ENCODE measurements at regions not wholly inside any gene's neighbourhood (a gene's known extent, or its start where the extent isn't known, plus 50 kb on each side); places are given as distances from the start of the nearest gene placed in this dataset.
"Not testable (repeated sequence)": the region's sequence is repeated elsewhere in the genome, so short reads cannot be mapped to it uniquely, and the experiment has no call there.

DNA sequence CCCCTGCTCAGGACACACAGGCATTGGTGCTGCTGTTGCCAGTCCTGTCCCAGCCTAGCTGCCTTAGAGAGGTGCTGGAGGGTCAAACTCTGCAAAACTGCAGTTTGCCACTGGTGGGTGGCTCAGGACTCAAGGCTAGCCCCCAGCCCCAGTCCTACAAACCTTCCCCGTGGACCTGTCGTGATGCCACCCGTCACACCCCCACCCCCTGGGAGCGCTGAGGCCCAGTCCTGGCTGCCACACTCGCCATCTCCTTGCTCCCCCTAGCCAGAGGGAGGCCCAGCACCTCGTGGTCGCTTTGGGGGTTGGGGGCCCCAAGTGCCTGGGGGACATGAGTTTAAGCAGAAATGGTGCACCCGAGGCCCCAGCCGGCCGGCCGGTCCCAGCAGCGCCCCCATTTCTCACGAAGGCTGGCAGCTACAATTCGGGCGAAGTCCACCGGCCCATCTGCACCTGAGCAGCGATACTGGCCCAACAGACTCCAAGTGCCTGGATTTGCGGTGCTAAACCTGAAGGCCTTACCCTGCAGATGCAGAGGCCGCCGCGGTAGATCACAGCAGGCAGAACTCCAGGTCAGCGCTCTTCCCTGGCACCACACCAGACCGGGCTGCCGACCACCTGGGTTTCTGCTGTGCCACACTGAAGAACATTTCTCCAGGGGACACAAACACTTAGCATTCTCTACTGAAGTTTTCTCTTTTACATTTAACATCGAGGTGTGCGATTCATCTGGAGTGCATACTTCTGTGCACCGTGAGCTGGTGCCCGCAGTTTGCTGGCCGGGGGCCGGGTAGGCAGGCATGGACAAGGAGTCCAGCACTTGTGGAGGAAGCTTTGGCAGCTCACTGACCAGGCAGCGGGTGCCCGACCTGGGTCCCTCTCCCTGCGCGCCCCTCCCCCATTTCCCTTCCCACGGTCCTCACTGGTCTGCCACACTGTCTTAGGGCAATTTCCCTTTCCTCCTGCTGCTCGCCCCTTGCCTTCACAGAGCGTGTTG lies 130.0 kb downstream of the KCNJ12 start:
- TF ChIP-seq Cebpa-rat (IDR thresholded peaks at IDR 0.05) = no peak

DNA sequence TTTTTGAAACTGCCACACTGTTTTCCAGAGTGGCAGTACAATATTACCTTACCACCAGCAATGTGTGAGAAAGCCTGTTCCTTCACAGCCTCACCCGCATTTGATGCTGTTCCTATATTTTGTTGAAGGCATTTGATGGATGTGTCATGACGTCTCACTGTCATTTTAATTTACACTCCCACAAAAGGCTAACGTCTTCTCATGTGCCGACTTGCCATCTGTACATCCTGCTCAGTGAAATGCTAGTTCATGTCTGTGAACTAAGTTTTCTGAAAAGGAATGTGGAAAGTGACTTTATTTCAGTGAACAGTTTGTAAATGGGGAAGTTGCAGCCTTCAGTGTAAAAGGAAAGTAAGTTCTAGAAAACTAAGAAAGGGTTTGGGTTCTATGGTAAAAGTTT lies 131.6 kb downstream of the KCNJ12 start:
- Histone ChIP-seq H3K27me3 (peaks cover 22% of the 10 kb centered on the region), H3K4me1 (peaks cover 42% of the 10 kb centered on the region), H3K4me2 (peak overlapping the region; percentile 76)
- H3K27ac ChIP-seq, H3K4me3 ChIP-seq, H3K36me3 ChIP-seq, H3K9me3 ChIP-seq, H3K9ac ChIP-seq, H4K20me1 ChIP-seq: not testable (repeated sequence)

More for the DNA sequence above, 130.0 kb downstream of the KCNJ12 start:
- Histone ChIP-seq H4K20me1 (no peaks in the 10 kb centered on the region), H3K36me3 (no peaks in the 10 kb centered on the region), H3K4me3 (no peak overlapping the region), H3K4me2 (peak overlapping the region; percentile 76; the same call in 1 of the 2 replicates), H3K4me1 (peaks cover 32% of the 10 kb centered on the region), H3K9me3 (no peaks in the 10 kb centered on the region), H3K9ac (no peak overlapping the region), H3K27ac (no peak overlapping the region), H3K27me3 (peaks cover 11% of the 10 kb centered on the region)

DNA sequence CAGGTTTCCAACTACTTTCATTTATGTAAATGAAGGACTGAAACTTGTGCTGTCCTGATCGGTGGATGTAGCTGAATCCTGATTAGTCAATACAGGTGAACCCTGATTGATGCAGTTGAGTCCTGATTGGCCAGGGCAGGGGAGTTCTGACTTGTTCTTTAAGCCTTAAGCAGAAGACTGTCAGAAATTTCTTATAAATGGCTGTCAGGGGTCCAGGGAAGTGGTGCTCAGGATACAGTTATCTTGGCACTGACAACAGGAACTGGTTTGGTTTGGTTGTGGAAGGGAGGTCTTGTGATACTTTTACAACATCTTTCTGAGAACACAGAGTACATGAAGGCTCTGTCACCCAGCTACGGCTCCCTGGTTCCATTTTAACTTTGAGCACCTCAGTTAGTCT lies 132.1 kb downstream of the KCNJ12 start:
- no peaks in the 10 kb centered on the region for H4K20me1 ChIP-seq
- no peaks in the 10 kb centered on the region for H3K36me3 ChIP-seq
- no peak overlapping the region for H3K27ac ChIP-seq
- H3K9ac ChIP-seq = no peak overlapping the region
- H3K4me3 ChIP-seq = no peak overlapping the region
- peak overlapping the region; percentile 76 for H3K4me2 ChIP-seq
- no peak for TF ChIP-seq Cebpa-rat (IDR thresholded peaks at IDR 0.05)
- H3K4me1 ChIP-seq = peaks cover 43% of the 10 kb centered on the region
- H3K9me3 ChIP-seq = no peaks in the 10 kb centered on the region
- peaks cover 22% of the 10 kb centered on the region for H3K27me3 ChIP-seq

DNA sequence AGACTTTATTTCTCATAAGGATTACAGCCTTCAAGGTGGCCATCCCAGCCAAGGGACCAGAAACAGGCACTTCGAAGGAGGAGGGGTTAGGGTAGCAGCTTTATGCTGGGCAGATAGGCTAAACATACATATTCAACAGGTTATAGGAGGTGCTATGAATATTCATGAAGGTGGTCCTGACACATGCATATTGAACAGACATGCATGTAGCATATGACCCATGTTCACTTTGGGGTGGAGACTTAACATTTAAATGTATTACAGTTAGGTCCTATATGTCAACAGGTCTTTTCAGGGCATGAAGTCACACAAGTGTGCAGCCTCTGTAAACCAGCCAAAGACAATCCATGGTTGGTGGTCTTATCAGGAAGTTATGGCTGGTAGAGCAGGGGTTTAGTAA lies 133.2 kb downstream of the KCNJ12 start:
- not testable (repeated sequence) for H3K4me3 ChIP-seq, H4K20me1 ChIP-seq, H3K9ac ChIP-seq, H3K4me2 ChIP-seq, H3K9me3 ChIP-seq, H3K36me3 ChIP-seq, H3K27ac ChIP-seq
- Histone ChIP-seq H3K4me1 (peaks cover 43% of the 10 kb centered on the region), H3K27me3 (peaks cover 22% of the 10 kb centered on the region)

DNA sequence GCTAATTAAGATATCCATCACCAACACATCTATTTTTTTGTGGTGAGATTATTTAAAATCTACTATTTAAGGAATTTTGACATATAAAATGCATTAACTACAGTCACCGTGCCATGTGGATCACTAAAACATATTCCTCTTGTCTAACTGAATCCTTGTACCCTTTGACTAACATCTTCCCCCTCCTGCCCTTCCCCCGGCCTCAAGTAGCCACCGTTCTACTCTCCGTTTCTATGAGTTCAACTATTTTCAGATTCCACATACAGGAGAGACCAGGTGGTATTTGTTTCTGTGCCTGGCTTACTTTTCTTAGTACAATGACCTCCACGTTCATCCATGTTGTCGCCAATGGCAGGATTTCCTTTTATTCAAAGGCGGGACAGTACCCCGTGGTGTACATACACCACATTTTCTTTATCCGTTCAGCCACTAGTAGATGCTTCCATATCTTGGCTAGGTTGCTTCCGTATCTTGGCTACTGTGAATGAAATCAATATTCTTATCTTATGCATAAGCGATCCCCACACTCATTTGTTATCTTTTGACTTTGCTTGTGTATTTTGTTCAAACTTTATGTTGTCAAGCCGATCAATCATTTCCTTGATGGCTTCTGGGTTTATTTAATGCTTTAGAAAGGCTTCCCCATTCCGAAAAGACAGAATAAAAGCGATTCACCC lies 134.7 kb downstream of the KCNJ12 start:
- peaks cover 22% of the 10 kb centered on the region for H3K27me3 ChIP-seq
- no peaks in the 10 kb centered on the region for H4K20me1 ChIP-seq
- peak overlapping the region; percentile 74 for H3K9ac ChIP-seq
- TF ChIP-seq Cebpa-rat (IDR thresholded peaks at IDR 0.05) = no peak
- peak overlapping the region; percentile 68 for H3K4me3 ChIP-seq
- H3K27ac ChIP-seq = 0 out of 2 replicates have a peak overlapping the region, but pooled peaks have one; percentile 42
- H3K4me1 ChIP-seq = peaks cover 43% of the 10 kb centered on the region
- no peaks in the 10 kb centered on the region for H3K36me3 ChIP-seq
- H3K4me2 ChIP-seq = peak overlapping the region; percentile 98
- no peaks in the 10 kb centered on the region for H3K9me3 ChIP-seq

DNA sequence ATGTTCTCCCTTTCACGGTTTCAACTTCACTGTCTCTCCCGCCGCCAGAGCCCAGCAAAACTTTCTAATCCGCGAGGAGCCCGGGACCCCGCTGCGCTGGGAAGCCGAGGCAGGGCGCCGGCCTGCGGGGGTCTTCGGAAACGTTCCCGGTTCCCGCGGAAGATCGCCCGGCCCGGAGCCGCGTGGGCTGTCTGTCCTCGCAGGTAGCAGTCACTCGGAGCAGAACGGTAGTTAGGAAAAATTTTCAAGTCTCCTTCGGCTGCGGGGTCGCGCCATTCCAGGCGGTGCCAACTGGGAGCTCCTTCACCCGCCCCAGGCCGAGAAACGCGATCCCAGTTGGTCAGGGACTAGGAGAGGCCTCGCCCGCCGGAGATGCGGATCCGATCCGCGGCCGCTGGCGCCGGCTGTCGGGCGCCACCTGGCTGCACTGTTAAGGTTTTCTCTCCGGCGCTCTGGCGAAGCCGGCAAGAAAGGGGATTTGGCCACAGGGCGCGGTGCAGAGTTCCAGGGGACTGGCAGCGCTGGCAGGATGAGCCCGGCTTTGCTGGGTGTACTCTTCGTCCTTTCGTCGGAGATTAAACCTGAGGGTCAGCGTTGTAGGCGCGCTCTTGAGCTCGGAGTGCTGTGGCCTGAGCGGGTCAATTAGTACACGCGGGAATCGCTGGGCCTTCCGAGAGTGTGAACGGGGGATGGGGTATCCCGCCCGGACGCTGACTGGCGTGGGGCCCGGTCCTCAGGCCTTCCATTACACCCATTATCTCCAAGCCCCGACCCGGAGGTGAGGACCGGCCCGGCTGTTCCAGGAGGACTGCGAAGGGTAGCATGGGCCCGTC lies 135.4 kb downstream of the KCNJ12 start:
- Histone ChIP-seq H3K4me3 (peak overlapping the region; percentile 68), H3K27ac (0 out of 2 replicates have a peak overlapping the region, but pooled peaks have one; percentile 42), H3K36me3 (no peaks in the 10 kb centered on the region), H3K9me3 (no peaks in the 10 kb centered on the region), H3K9ac (peak overlapping the region; percentile 74), H4K20me1 (no peaks in the 10 kb centered on the region), H3K4me2 (peak overlapping the region; percentile 98), H3K27me3 (peaks cover 22% of the 10 kb centered on the region), H3K4me1 (peaks cover 41% of the 10 kb centered on the region)
- TF ChIP-seq Cebpa-rat (IDR thresholded peaks at IDR 0.05) = no peak

DNA sequence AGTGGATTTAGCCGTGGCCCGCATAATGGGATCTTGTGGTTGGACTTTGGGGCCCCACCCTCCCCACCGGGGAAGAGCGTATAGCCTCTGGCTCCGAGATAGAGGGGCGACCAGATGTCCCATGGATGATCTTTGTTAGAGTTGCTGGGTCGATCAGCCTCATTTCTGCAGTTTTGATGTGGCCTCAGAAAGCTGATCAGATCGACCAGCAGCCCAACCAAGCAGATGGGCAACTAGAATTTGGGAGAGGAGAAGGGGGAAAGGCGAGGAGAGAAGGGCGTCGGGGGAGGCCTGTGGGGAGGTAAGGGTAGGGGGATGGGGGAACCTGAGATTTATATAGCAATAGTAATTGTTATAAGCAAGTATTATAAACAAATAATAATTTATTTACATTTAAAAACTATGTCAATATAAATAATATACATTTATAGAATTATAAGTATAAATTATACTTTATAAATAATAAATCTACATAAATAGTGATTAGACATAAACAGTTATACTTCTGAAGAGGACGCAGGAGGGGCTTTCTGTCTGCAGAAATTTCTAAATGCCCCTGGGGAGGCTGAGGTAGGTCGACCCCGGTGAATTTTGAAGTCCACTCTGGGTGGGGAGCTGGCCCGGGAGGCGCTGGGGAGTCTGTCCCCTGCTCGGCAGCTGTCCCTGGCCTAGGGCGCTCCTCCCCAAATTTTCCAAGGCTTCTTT lies 136.3 kb downstream of the KCNJ12 start:
- peak overlapping the region; percentile 47; the same call in 1 of the 2 replicates for H3K4me3 ChIP-seq
- H3K4me2 ChIP-seq = peak overlapping the region; percentile 98
- H3K9me3 ChIP-seq = no peaks in the 10 kb centered on the region

DNA sequence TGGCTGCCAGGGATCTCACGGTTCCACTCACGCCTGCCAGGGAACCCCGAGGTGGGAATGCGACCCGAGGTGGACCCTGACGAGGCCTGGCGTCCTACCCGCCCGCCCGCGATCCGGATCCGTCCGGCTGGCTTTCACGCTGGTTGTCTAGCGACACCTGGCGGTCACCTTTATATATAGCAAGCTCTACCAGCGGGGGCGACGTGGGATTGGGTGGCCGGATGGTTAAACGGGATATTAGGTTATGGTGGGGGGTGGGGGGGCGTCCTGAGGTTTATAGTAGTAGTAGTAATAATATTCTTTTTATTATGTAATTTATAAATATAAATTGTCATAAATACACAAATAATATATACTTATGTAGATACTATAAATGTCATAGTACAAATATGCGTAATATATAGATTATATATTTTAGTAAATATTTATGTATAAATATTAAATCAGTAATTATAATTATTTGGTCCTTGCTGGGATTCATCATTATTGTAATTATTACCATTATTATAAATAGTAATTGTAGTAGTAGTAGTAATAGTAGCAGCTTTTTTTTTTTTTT lies 136.9 kb downstream of the KCNJ12 start:
- no peaks in the 10 kb centered on the region for H4K20me1 ChIP-seq
- TF ChIP-seq Cebpa-rat (IDR thresholded peaks at IDR 0.05) = no peak
- H3K4me2 ChIP-seq = peak overlapping the region; percentile 74
- H3K36me3 ChIP-seq = no peaks in the 10 kb centered on the region
- peaks cover 22% of the 10 kb centered on the region for H3K27me3 ChIP-seq
- H3K4me1 ChIP-seq = peaks cover 26% of the 10 kb centered on the region
- no peak overlapping the region for H3K27ac ChIP-seq
- no peaks in the 10 kb centered on the region for H3K9me3 ChIP-seq
- H3K9ac ChIP-seq = no peak overlapping the region
- H3K4me3 ChIP-seq = peak overlapping the region; percentile 47; the same call in 1 of the 2 replicates

More for the DNA sequence above, 136.3 kb downstream of the KCNJ12 start:
- no peak for TF ChIP-seq Cebpa-rat (IDR thresholded peaks at IDR 0.05)
- no peaks in the 10 kb centered on the region for H4K20me1 ChIP-seq
- H3K27ac ChIP-seq = no peak overlapping the region
- peaks cover 22% of the 10 kb centered on the region for H3K27me3 ChIP-seq
- H3K9ac ChIP-seq = no peak overlapping the region
- H3K4me1 ChIP-seq = peaks cover 32% of the 10 kb centered on the region
- H3K36me3 ChIP-seq = no peaks in the 10 kb centered on the region

DNA sequence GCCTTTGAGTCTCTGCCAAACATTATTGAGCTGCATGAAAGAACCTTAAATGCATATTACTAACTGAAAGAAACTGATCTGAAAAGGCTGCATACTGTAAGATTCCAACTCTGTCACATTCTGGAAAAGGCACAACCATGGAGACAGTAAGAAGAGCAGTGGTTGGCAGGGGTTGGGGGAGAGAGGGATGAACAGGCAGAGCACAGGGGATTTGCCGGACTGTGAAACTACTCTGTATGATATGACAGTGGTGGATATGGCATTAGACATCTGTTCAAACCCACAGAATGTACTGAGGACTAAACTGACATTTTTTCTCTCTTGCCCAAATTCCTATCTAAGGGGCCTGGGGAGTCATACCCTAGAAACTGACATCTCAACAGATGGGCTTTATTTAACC lies 138.4 kb downstream of the KCNJ12 start:
- H4K20me1 ChIP-seq, H3K4me2 ChIP-seq: not testable (repeated sequence)

More for the DNA sequence above, 138.4 kb downstream of the KCNJ12 start:
- not testable (repeated sequence) for H3K36me3 ChIP-seq, H3K4me3 ChIP-seq, H3K9me3 ChIP-seq, H3K27ac ChIP-seq, H3K9ac ChIP-seq
- H3K27me3 ChIP-seq = peaks cover 22% of the 10 kb centered on the region
- H3K4me1 ChIP-seq = peaks cover 16% of the 10 kb centered on the region

All from BLaER1 (cell line).